Fibroblast of lung (primary cell): ENCODE measurements at regions not wholly inside any gene's neighbourhood (a gene's known extent, or its start where the extent isn't known, plus 50 kb on each side); places are given as distances from the start of the nearest gene placed in this dataset.

ENCODE experiments used
- DNase-seq, 2 donors: peaks; one replicate each; pipeline versions ENCODE4 v3.0.0 to v3.0.0-alpha.2; 2010; ENCODE audit warnings: low read depth in 2 of 2
- H2AFZ ChIP-seq: 2 replicates; pipeline ENCODE4 v1.5.1; 2012; ENCODE audit warnings: low read length, control low read depth, inconsistent platforms
- H3K27ac ChIP-seq: 2 replicates; pipeline ENCODE4 v1.5.1; 2011; ENCODE audit warnings: low read length, control low read depth; ENCODE audit not compliant: insufficient read depth
- H3K27me3 ChIP-seq: 2 replicates; pipeline ENCODE4 v1.5.1; 2011; ENCODE audit warnings: mild to moderate bottlenecking, low read length; ENCODE audit not compliant: control insufficient read depth, insufficient read depth
- H3K36me3 ChIP-seq: 2 replicates; pipeline ENCODE4 v1.5.1; 2011; ENCODE audit warnings: low read length; ENCODE audit not compliant: control insufficient read depth, insufficient read depth
- H3K4me1 ChIP-seq: 2 replicates; pipeline ENCODE4 v1.5.1; 2011; ENCODE audit warnings: low read length; ENCODE audit not compliant: control insufficient read depth, insufficient read depth; ENCODE audit errors: extremely low read depth
- H3K4me2 ChIP-seq: 2 replicates; pipeline ENCODE4 v1.5.1; 2011; ENCODE audit warnings: low read length, control low read depth; ENCODE audit not compliant: insufficient read depth; ENCODE audit errors: extremely low read depth
- H3K4me3 ChIP-seq, 4 experiments: fragments of 200-600 bp in 1 of 4; sonication (generic) in 1 of 4; replicated peaks in 1 of 4; 2 replicates each; pipeline ENCODE4 v1.5.1; 2011 to 2016; ENCODE audit warnings: low read length in 4 of 4, low read depth in 3 of 4, mild to moderate bottlenecking in 3 of 4, control low read depth in 2 of 4, inconsistent platforms in 1 of 4, mixed read lengths in 1 of 4; ENCODE audit not compliant: insufficient read depth in 1 of 4; ENCODE audit errors: control extremely low read depth in 1 of 4
- H3K79me2 ChIP-seq: 2 replicates; pipeline ENCODE4 v1.5.1; 2012; ENCODE audit warnings: mild to moderate bottlenecking, low read length, inconsistent platforms; ENCODE audit not compliant: control insufficient read depth, insufficient read depth
- H3K9ac ChIP-seq: 2 replicates; pipeline ENCODE4 v1.5.1; 2011; ENCODE audit warnings: mild to moderate bottlenecking, low read length, control low read depth; ENCODE audit not compliant: insufficient read depth
- H3K9me3 ChIP-seq: 2 replicates; pipeline ENCODE4 v1.5.1; 2012; ENCODE audit warnings: low read depth, low read length; ENCODE audit not compliant: control insufficient read depth, insufficient read depth
- H4K20me1 ChIP-seq: 2 replicates; pipeline ENCODE4 v1.5.1; 2011; ENCODE audit warnings: low read length; ENCODE audit not compliant: control insufficient read depth, insufficient read depth; ENCODE audit errors: extremely low read depth
- EZH2 ChIP-seq: IDR thresholded peaks from 2 replicates; pipeline ENCODE4 v1.5.1; 2012; ENCODE audit warnings: low read length, control low read depth, mild to moderate bottlenecking; ENCODE audit errors: missing control alignments
- TF ChIP-seq, protein P1 (sequence below), 2 donors: IDR thresholded peaks in 1 of 2; conservative IDR thresholded peaks in 1 of 2; 1 replicate in 1 of 2; 2 replicates in 1 of 2; pipeline ENCODE4 v1.5.1; 2011 to 2012; ENCODE audit warnings: low read length in 2 of 2, control low read depth in 1 of 2, inconsistent platforms in 1 of 2, low read depth in 1 of 2, mild to moderate bottlenecking in 1 of 2

DNA sequence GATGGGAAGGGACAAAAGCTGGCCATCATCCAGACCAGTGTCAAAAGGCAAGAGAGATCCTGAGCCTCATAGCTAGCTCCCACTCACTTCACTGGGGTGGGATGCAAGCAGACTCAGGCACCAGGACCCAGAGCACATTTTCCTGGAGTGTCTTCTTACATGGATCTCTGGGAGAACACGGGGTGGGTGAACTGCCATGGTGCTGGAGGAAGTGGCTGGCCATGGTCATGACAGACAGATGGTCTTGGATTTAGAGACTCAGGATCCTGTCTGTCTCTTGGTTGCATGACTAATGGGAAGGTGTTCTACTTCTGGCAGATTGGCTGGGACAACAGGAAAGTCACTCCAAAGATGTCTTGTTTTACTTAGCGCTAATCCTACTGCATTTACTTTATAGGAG lies 311.5 kb downstream of the ATP23 start:
- H2AFZ ChIP-seq, result no peak overlapping the region
- DNase-seq, result no peak
- H4K20me1 ChIP-seq, result no peaks in the 10 kb centered on the region
- H3K4me2 ChIP-seq, result no peak overlapping the region
- TF ChIP-seq EZH2, result no peak
- TF ChIP-seq, protein P1, sequence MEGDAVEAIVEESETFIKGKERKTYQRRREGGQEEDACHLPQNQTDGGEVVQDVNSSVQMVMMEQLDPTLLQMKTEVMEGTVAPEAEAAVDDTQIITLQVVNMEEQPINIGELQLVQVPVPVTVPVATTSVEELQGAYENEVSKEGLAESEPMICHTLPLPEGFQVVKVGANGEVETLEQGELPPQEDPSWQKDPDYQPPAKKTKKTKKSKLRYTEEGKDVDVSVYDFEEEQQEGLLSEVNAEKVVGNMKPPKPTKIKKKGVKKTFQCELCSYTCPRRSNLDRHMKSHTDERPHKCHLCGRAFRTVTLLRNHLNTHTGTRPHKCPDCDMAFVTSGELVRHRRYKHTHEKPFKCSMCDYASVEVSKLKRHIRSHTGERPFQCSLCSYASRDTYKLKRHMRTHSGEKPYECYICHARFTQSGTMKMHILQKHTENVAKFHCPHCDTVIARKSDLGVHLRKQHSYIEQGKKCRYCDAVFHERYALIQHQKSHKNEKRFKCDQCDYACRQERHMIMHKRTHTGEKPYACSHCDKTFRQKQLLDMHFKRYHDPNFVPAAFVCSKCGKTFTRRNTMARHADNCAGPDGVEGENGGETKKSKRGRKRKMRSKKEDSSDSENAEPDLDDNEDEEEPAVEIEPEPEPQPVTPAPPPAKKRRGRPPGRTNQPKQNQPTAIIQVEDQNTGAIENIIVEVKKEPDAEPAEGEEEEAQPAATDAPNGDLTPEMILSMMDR (conservative IDR thresholded peaks at IDR 0.05 in 1 of 2, IDR thresholded peaks at IDR 0.05 in 1 of 2; ENCODE audit: low read depth in 1 of 2, low read length in 2 of 2), result no peak
- no peak overlapping the region for H3K27ac ChIP-seq
- no peak overlapping the region for H3K9ac ChIP-seq
- H3K36me3 ChIP-seq, result no peaks in the 10 kb centered on the region
- H3K4me1 ChIP-seq, result no peaks in the 10 kb centered on the region
- no peaks in the 10 kb centered on the region for H3K79me2 ChIP-seq
- H3K9me3 ChIP-seq, result no peaks in the 10 kb centered on the region
- no peak overlapping the region for H3K4me3 ChIP-seq
- no peaks in the 10 kb centered on the region for H3K27me3 ChIP-seq

DNA sequence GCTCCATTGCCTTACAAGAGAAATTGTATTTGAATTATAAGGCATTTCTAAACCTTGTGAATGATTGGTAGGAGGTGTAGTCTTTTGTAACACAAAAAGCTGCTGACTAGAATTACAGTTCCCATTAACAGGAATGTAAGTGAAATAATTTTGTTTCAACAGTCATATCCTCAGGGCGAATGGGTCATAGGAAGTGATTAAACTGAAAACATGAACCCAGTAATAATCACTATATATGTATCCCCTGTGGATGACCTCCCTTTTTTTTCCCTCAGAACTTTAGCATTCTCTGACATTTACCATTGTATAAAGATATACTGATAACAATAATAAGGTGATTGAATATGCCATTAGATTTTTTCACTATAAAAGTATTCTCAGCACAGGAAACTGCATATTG lies 312.3 kb downstream of the ATP23 start:
- Histone ChIP-seq H3K4me2 (no peak overlapping the region), H4K20me1 (no peaks in the 10 kb centered on the region), H3K9me3 (no peaks in the 10 kb centered on the region), H3K9ac (no peak overlapping the region), H3K27me3 (no peaks in the 10 kb centered on the region), H3K79me2 (no peaks in the 10 kb centered on the region), H3K4me3 (no peak overlapping the region), H3K27ac (no peak overlapping the region), H2AFZ (no peak overlapping the region), H3K36me3 (no peaks in the 10 kb centered on the region), H3K4me1 (no peaks in the 10 kb centered on the region)
- no peak for DNase-seq
- no peak for TF ChIP-seq EZH2
- TF ChIP-seq, protein P1 (conservative IDR thresholded peaks at IDR 0.05 in 1 of 2, IDR thresholded peaks at IDR 0.05 in 1 of 2; ENCODE audit: low read depth in 1 of 2, low read length in 2 of 2), result no peak

DNA sequence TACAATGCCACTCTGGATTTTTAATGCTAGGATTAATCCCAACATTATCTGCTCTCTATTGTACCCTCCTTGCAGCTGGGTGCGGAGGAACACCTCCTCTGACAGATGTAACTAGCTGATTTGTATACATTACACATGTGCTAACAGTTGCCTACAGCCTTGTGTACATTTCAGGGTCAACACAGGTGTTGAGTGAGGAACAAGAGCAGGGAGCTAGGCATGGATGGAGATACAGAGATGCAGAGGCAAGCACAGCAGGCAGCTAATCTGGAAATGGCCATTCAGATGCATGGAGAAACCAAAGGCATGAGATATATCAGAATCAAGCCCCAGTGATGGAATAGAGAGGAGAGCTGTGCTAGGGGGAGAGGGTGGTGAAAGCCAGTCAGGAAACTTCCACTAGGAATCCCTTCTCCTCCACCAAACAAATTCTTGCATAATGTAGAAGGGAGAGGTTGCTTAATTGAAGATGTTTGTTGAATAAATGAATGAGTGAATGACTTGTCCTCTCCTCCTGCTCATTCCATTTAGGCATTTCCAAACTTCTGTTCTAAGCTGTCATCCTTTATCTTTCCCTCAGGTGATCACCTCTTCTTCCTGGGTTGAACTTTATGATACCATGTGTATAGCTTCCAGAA lies 313.2 kb downstream of the ATP23 start:
- H3K79me2 ChIP-seq, result no peaks in the 10 kb centered on the region
- no peaks in the 10 kb centered on the region for H3K9me3 ChIP-seq
- H3K9ac ChIP-seq, result no peak overlapping the region
- H3K27me3 ChIP-seq, result no peaks in the 10 kb centered on the region
- no peak overlapping the region for H2AFZ ChIP-seq
- no peak for TF ChIP-seq EZH2
- TF ChIP-seq, protein P1 (conservative IDR thresholded peaks at IDR 0.05 in 1 of 2, IDR thresholded peaks at IDR 0.05 in 1 of 2; ENCODE audit: low read depth in 1 of 2, low read length in 2 of 2), result no peak
- H3K4me1 ChIP-seq, result no peaks in the 10 kb centered on the region
- H3K36me3 ChIP-seq, result no peaks in the 10 kb centered on the region
- no peak overlapping the region for H3K27ac ChIP-seq
- no peak for DNase-seq
- no peak overlapping the region for H3K4me2 ChIP-seq
- H4K20me1 ChIP-seq, result no peaks in the 10 kb centered on the region
- H3K4me3 ChIP-seq, result no peak overlapping the region
